AG20443 (cell line): ENCODE measurements at regions not wholly inside any gene's neighbourhood (a gene's known extent, or its start where the extent isn't known, plus 50 kb on each side); places are given as distances from the start of the nearest gene placed in this dataset.
"Not testable (repeated sequence)": the region's sequence is repeated elsewhere in the genome, so short reads cannot be mapped to it uniquely, and the experiment has no call there.

Experiments
- DNase-seq: peaks from one replicate; pipeline ENCODE4 v3.0.0; 2012; ENCODE audit warnings: low spot score, mixed read lengths

- DNase-seq, result no peak
These were observed 301.6 kb downstream of the TEX29 start for GRCh38 chr13:111622051-111622531.

GRCh38 chr13:111623208-111623607 lies 302.8 kb downstream of the TEX29 start:
- DNase-seq, result no peak

- no peak for DNase-seq
These were observed 303.5 kb downstream of the TEX29 start for GRCh38 chr13:111623743-111624505.

- no peak for DNase-seq
These were observed 305.3 kb downstream of the TEX29 start for GRCh38 chr13:111625526-111626315.

- DNase-seq, result no peak
These were observed 306.2 kb downstream of the TEX29 start for GRCh38 chr13:111626371-111627305.

DNA sequence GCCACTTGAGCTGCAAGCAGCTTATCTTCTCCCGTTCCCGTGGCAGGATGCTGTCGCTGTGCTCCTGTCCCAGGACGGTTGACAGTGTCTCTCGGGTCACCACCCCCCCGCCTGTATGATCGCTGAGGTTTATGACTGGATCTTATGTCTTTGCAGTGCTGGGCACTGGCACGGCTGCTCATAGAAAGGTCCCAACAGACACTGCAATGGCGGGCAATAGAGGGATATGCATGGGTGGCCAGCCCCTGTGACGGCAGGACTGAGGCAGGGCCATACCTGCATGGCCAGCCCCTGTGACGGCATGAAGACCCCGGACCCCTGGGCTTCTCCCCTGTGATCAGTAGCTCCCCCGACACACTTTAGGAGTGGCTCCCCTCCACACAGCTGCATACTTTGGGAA lies 307.2 kb downstream of the TEX29 start:
- no peak for DNase-seq

DNA sequence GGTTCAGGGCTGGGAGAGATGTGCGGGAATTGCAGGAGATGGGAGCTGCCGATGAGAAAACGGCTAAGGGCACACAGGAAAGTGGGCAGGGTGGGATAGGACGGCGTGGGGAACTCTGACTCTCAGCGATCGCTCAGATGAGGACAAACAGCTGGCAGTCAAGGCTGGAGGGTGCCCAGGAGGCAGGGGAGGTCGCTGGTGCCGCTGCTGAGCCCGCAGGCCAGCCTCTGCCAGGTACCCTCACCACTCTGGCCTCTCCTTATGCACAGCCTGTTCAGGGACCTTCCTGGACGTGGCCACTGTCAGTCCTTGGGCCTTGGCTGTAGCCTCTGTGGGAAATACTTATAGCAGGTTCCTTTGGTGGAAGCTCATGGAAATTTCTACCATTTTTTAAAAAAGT lies 308.6 kb downstream of the TEX29 start:
- no peak for DNase-seq

DNA sequence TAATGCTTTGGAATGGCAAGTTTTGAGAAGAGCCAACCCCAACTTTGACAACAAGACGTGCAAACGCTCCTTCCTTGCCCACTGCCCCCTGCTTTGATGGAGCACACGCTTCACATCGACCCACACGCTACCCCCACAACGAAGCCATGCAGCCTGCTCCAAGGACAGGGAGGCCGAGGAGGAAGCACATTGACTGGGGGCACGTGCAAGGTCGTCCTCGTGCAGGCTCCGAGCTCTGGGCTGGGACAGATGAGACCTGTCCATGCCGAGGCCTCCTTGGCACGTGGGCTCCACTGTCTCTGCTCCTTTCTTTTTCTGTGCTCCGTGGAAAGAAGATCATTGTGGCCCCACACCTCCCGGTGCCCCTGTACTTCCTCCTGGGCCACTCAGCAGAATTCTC lies 309.0 kb downstream of the TEX29 start:
- DNase-seq, result no peak

DNA sequence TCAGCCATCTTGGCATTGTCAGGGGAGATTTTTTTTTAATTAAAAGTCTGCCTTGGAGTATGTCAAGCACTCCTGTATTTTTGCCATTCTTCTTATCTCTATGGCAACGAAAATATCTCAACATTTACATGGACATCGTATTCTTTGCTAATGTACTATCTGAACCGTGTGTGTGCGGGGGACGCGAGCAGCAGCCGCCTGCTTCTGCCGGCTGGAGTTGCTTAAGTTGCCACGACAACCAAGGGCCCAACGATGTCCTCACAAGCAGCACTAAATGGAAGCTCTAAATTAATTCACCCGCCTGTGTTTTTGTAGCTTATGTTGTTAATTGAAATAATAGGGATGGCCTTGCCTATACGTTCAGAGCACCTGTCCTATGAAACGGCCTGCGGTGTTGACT lies 309.5 kb downstream of the TEX29 start:
- no peak for DNase-seq

DNA sequence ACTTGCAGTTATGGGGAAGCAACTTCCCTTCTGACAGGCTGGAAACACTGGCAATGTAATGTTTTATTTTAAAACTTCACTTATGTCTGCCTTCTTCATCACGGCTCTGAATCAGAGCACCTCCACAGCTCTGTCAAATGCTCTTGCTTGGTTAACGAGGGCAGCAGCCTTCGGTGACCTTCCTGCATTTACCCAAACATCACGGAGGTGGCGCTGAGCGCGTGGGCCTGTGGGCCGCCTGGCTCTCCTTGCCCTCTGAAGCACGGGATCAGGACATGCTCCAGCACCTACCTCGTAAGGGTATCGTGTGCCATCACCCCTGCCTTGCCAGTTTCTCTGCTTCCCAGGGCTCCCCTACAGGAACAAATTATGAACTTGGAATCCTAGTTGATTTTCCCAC lies 310.0 kb downstream of the TEX29 start:
- no peak for DNase-seq

DNA sequence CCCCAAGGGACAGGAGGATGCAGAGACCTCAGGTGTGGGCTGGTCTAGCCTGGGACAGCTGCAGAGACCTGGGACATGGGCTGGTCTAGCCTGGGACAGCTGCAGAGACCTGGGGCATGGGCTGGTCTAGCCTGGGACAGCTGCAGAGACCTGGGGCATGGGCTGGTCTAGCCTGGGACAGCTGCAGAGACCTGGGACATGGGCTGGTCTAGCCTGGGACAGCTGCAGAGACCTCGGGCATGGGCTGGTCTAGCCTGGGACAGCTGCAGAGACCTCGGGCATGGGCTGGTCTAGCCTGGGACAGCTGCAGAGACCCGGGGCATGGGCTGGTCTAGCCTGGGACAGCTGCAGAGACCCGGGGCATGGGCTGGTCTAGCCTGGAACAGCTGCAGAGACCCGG lies 310.8 kb downstream of the TEX29 start:
- not testable (repeated sequence) for DNase-seq

- no peak for DNase-seq
These were observed 312.5 kb downstream of the TEX29 start for GRCh38 chr13:111632906-111633305.

GRCh38 chr13:111633401-111633800 lies 313.0 kb downstream of the TEX29 start:
- no peak for DNase-seq

GRCh38 chr13:111634410-111634809 lies 314.0 kb downstream of the TEX29 start:
- no peak for DNase-seq

DNA sequence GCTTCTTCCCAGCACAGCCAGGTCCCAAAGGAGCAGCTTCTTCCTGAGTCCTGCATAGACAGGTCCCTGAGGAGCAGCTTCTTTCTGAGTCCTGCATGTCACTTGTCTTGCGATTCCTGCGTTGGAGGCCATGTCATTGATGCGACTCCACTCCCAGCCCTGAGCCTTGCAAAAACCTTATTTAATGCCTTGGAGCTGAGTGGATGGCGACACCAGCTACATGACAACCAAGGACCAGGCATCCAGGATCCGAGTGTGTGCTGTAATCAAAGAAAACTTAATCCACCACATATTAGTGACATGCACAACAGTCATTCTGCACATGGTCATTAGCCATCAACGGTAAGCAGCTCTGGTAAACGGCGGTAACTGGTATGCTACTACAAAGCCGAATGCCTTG lies 315.8 kb downstream of the TEX29 start:
- DNase-seq, result no peak

DNA sequence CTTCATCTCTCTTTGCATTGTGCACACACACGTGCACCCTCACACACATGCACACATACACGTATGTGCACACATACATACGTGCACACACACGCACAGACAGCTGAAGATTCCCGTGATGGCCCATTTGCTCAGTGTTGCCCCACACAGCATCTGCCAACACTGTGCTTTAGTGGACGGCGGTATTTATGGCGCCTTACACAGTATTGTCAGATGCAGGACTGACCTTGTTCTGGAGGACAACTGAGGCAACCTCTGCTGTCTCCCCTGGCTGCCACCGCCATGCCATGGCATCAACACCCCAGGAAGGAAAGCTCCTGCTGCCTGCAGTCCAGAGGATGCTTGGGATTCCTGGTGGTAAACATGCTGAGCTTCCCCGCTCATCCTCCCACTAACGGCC lies 316.4 kb downstream of the TEX29 start:
- no peak for DNase-seq

DNA sequence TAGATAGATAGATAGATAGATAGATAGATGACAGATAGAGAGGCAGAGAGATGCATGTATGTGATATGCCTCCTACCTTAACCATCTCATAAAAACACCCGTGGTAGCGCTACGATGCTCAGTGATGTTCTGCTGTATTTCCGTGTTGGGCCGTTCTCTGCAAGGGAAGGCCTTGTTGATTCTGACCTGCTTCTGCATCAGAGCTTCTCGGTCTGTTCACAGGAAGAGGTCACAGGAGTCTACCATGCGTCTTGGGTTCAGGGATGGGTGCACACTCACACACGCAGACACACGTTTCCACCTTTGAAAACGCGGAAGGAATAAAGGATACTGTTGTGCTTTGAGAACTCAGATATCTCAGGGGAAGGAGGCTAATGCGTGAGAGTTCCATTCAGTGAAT lies 316.9 kb downstream of the TEX29 start:
- DNase-seq, result no peak

DNA sequence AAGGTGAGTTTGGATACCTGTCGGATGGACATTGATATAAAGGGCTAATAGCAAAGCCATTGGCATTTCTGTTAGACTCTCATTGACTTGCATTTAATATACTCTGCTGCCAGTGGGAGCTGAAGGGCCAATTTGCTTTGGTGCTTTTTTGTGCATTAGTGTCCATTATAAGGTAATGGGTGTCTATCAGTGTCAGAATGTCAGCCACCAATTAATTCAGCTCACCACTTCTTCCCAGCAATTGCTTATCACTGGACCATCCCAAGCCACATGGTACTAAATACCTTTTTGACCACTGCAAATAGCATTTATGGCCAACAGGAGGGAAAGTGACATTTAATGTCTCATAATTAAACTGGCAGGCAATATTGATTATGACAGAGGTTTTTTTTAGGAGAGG lies 317.8 kb downstream of the TEX29 start:
- DNase-seq, result no peak

DNA sequence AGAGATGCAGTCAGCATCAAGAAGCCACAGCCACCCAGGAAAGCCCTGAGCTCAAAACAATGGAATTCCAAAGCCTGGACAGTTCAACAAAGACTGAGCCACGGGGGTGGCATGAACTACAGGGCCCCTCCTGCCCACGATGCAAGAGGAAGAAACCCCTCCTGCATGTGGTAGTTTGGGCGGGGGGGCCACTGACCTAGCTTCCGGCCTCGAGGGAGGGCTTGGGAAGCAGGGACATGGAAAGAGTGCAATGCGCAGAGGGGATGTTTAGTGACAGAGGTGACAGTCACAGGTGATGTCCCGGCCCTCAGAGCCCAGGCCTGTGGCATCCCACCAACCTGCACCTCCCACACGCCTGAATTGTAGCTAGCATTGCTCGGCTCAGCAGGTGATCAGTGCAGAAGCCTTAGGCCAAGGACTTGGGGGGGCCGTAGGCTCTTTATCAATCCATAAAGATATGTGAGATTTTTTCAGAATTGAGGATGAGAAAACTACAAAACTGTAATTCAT lies 318.8 kb downstream of the TEX29 start:
- DNase-seq, result no peak

DNA sequence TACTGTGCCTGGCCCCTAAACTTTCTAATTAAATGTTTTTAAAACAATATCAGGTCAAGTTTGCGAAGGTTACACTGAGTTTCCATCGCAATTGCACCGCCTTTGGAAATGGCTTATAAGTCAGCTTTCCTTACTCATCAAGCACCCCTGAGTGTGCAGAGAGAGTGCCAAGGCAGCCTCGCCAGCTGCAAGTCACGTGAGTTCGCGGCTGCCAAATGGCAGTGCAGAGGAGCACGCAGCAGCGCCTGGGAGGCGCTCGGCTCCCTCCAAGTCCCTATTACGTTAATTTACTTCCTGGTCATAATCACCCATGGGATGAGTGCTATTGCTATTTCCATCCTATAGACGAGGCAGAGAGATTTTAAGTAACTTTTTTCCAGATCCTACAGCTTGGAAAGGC lies 319.6 kb downstream of the TEX29 start:
- DNase-seq, result no peak

- no peak for DNase-seq
These were observed 320.0 kb downstream of the TEX29 start for GRCh38 chr13:111640476-111640875.

DNA sequence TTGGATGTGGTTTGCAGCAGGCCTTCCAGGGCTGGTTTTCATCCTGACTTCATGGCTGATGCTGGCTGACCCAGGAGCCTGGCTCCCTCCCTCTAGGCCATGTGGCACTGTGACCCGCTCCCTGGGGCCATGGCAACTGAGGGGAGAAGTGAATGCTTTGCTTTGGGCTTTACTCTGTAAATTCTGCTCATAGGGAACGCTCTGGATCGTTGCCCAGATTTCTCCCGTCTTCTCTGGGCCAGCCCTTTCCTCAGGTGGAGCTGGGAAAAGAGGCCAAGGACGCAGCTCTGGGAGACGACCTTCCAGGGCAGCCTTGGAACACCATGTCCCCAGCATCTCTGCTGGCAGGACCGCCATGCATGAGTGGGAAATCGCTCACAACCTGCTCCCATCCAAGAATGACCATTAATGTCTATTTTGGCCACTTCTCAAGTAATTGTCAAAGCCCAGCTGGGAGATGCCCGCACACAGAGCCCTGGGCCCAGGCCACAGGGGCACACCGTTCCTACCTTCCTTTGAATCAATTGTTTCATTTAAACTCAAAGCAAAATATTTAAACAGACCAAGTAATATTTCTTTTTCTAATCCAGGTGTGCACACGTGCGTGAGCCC lies 321.8 kb downstream of the TEX29 start:
- DNase-seq, result no peak
